HFFc6 (cell line): ENCODE measurements at regions not wholly inside any gene's neighbourhood (a gene's known extent, or its start where the extent isn't known, plus 50 kb on each side); places are given as distances from the start of the nearest gene placed in this dataset.

ENCODE experiments used
- DNase-seq: peaks from one replicate; pipeline ENCODE4 v3.0.0-alpha.2; 2018
- H3K27ac Mint-ChIP-seq: 2 replicates; pipeline ENCODE4 v1.8.0; 2020; ENCODE audit warnings: mild to moderate bottlenecking, mixed read lengths
- H3K27me3 Mint-ChIP-seq: 2 replicates; pipeline ENCODE4 v1.8.0; 2021; ENCODE audit warnings: mild to moderate bottlenecking, moderate library complexity, mixed read lengths; ENCODE audit not compliant: insufficient read depth
- H3K36me3 Mint-ChIP-seq: 2 replicates; pipeline ENCODE4 v1.8.0; 2021; ENCODE audit warnings: low read depth, mixed read lengths
- H3K4me1 Mint-ChIP-seq: 2 replicates; pipeline ENCODE4 v1.8.0; 2020; ENCODE audit warnings: low read depth, mixed read lengths
- H3K4me3 Mint-ChIP-seq: 2 replicates; pipeline ENCODE4 v1.8.0; 2020; ENCODE audit warnings: mild to moderate bottlenecking, moderate library complexity, mixed read lengths
- H3K9me3 Mint-ChIP-seq: 2 replicates; pipeline ENCODE4 v1.8.0; 2020; ENCODE audit warnings: mild to moderate bottlenecking, mixed read lengths
- TF ChIP-seq, protein P1 (sequence below): fragments of 200-600 bp; sonication (generic); IDR thresholded peaks from 2 replicates; pipeline ENCODE4 v1.5.0; 2021; ENCODE audit warnings: antibody characterized with exemption, mild to moderate bottlenecking

DNA sequence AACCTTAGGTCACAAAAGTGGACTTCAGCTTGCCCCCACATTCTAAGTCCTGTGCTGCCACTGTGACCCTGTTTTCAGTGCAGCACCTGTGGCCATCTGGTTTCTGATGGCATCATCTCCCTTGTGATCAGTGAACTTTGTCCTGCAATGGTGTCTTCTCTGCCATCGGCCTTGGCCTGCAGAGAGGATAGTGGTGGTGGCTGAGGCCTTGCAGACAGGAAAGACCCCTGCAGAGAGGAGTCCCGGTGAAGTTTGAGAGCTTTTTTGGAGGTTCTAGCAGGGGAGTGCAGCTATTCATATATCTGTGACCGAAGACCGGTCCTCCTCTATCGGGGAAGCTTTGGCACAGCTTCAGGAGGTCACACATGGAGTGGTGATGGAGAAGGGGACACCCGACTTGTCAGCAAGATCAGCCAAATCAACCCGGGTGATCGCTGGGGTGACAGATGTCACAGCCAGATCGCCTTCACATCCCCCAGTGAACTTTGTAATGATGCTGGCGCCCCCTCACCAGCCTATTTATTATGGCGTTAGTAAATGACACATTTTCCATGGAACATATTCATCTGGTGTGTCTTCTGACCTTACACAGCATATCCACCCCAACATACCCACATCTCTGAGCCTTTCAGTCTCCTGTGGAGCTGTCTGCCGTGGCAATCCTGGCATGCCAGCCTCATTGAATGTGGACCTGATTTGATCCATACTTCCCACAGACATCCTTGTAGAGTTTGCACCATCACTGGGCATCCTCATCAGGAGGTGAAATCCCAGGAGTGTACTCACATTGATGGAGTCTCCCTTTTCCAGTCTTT, 136.1 kb downstream of the PAPOLA start:
- Mint-ChIP-seq H3K9me3 (no peaks in the 10 kb centered on the region; the same call in 1 of the 2 replicates), H3K4me3 (no peak overlapping the region), H3K27me3 (no peaks in the 10 kb centered on the region; the same call in none of the 2 replicates), H3K4me1 (no peaks in the 10 kb centered on the region), H3K36me3 (no peaks in the 10 kb centered on the region), H3K27ac (no peak overlapping the region)
- no peak for DNase-seq
- TF ChIP-seq, protein P1, sequence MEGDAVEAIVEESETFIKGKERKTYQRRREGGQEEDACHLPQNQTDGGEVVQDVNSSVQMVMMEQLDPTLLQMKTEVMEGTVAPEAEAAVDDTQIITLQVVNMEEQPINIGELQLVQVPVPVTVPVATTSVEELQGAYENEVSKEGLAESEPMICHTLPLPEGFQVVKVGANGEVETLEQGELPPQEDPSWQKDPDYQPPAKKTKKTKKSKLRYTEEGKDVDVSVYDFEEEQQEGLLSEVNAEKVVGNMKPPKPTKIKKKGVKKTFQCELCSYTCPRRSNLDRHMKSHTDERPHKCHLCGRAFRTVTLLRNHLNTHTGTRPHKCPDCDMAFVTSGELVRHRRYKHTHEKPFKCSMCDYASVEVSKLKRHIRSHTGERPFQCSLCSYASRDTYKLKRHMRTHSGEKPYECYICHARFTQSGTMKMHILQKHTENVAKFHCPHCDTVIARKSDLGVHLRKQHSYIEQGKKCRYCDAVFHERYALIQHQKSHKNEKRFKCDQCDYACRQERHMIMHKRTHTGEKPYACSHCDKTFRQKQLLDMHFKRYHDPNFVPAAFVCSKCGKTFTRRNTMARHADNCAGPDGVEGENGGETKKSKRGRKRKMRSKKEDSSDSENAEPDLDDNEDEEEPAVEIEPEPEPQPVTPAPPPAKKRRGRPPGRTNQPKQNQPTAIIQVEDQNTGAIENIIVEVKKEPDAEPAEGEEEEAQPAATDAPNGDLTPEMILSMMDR: no peak

DNA sequence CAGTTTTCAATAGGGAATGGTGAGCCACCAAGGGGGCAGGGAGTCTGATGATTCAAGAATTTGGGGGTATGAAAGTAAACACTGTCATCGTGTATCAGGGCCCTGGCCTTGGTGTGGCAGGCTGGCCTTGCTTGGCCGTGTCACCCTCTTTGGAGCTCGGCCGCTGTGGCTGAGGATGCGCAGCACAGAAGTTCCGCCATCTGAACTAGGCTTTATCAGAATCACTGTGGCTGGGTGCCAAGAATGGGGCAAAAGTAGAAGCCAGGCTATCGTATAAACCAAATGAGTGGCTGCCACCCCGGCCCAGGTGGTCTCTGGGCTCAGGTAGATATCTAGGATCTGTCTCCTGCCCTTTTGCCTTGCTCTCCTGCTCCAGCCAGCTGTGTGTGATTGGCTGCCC, 137.4 kb downstream of the PAPOLA start:
- Mint-ChIP-seq H3K9me3 (no peaks in the 10 kb centered on the region; the same call in 1 of the 2 replicates), H3K36me3 (no peaks in the 10 kb centered on the region), H3K4me3 (no peak overlapping the region), H3K27me3 (no peaks in the 10 kb centered on the region; the same call in none of the 2 replicates), H3K4me1 (no peaks in the 10 kb centered on the region), H3K27ac (no peak overlapping the region)
- DNase-seq: no peak
- TF ChIP-seq, protein P1: no peak

DNA sequence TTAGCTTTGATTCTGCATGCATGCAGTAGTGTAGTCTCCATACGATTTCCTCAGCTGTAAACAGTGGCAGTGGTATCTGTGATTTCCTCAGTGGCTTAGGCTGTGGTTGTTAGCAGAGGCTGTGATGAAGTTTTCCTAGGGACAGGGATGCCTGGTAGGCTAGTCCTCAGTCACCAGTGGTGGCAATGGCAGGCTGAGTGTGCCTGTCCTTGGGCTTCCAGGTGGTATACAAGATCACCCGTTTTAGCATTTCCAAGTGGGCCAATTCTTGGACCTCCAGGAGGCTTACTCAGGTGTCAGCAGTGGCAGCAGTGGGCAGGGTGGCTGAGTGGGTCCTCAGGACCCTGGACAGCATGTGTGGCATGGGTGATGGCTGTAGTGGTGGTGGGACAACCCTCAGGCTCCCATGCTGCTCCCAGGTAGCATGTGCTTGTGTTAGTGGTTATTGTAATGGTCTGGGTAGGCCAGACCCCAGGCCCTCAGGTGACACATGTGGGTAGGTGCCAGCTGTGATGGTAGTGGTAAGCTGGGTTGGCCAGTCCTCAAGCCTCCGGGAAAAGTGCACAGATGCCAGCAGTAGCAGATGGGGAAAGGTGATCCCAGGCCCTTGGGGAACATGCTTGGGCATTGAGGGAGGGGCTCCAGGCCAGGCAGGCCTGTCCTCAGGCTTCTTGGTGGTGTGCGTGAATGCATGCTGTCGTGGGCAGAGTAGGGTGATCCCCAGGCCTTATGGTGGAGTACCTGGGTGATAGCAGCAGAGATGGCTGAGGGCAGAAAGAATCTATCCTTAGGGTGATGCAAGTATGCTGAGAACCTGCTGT, 146.5 kb downstream of the PAPOLA start:
- TF ChIP-seq, protein P1: no peak
- Mint-ChIP-seq H3K9me3 (peaks cover 3% of the 10 kb centered on the region; the same call in 1 of the 2 replicates), H3K4me1 (no peaks in the 10 kb centered on the region), H3K4me3 (no peak overlapping the region), H3K27ac (no peak overlapping the region), H3K27me3 (no peaks in the 10 kb centered on the region), H3K36me3 (no peaks in the 10 kb centered on the region)
- DNase-seq: no peak

DNA sequence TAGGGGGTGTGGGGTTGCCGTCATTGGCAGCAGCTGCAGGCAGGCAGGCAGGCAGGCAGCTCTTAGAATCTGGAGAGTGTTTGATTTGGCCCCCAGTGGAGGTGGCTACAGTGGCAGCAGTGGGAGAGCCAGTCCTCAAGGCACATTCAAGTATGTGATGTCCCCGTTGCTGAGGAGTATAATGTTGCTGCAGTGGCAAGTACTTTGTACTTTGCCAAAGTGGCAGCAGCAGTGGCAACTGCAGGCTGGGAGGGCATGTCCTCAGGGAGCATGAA, 147.1 kb downstream of the PAPOLA start:
- H3K4me1 Mint-ChIP-seq: no peaks in the 10 kb centered on the region
- no peaks in the 10 kb centered on the region for H3K27me3 Mint-ChIP-seq
- H3K4me3 Mint-ChIP-seq: no peak overlapping the region
- H3K9me3 Mint-ChIP-seq: peaks cover 3% of the 10 kb centered on the region; the same call in 1 of the 2 replicates
- DNase-seq: no peak
- TF ChIP-seq, protein P1: no peak
- no peak overlapping the region for H3K27ac Mint-ChIP-seq
- H3K36me3 Mint-ChIP-seq: no peaks in the 10 kb centered on the region

DNA sequence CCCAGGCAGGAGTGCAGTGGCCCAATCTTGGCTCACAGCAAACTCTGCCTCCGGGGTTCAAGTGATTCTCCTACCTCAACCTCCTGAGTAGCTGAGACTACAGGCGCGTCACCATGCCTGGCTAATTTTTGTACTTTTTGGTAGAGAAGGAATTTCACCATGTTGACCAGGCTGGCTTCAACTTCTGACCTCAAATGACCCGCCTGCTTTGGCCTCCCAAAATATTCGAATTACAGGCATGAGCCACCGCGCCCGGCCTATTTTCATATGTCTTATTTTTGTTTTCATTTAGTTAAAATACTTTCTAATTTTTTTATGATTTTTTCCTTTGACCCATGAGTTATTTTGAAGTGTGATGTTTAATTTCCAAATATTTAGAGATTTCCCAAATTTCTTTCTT, 143.6 kb upstream of the VRK1 start:
- H3K4me3 Mint-ChIP-seq: no peak overlapping the region
- no peak overlapping the region for H3K27ac Mint-ChIP-seq
- H3K27me3 Mint-ChIP-seq: no peaks in the 10 kb centered on the region
- H3K9me3 Mint-ChIP-seq: no peaks in the 10 kb centered on the region; the same call in 1 of the 2 replicates
- TF ChIP-seq, protein P1: no peak
- no peaks in the 10 kb centered on the region for H3K4me1 Mint-ChIP-seq
- H3K36me3 Mint-ChIP-seq: no peaks in the 10 kb centered on the region
- no peak for DNase-seq
